Ovary (tissue), 3 donors: ENCODE measurements at regions not wholly inside any gene's neighbourhood (a gene's known extent, or its start where the extent isn't known, plus 50 kb on each side); places are given as distances from the start of the nearest gene placed in this dataset.

Experiments
- CTCF ChIP-seq, 3 donors: fragments of 450-650 bp in 2 of 3; fragments of 200-600 bp in 1 of 3; IDR thresholded peaks; one replicate each; pipeline versions ENCODE4 v1.5.1 to v1.8.0; 2016 to 2022; ENCODE audit warnings: antibody characterized with exemption in 3 of 3, mild to moderate bottlenecking in 1 of 3
- EP300 ChIP-seq: sonication (generic); formaldehyde crosslinking; IDR thresholded peaks from one replicate; pipeline ENCODE4 v1.6.1; 2017; ENCODE audit warnings: antibody characterized with exemption
- donor health status: DM: no; HTN: no; CAD: no.

DNA sequence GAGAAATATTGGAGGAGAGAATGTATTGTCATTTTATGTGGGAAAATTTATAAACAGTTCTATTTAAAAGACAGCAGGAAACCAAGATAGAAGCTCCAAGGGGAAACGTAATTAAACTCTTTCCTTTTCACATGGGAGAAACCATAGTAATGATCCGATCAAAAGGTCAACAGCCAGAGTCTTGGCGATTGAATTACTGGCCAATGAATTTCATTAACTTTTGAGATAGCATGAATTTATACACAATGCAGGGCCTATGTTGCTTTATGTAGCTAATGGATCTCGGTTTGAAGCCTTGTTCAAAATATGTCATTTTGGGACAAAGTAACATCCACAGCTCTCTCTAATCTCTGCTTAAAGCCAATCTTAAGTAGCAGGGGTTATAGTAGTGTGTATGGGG lies 897.5 kb upstream of the NDST4 start:
- no peak for TF ChIP-seq CTCF (IDR thresholded peaks at IDR 0.05)
- TF ChIP-seq EP300, result no peak
